Ovary (tissue), 3 donors: ENCODE measurements at regions not wholly inside any gene's neighbourhood (a gene's known extent, or its start where the extent isn't known, plus 50 kb on each side); places are given as distances from the start of the nearest gene placed in this dataset.

Experiments used
- EP300 ChIP-seq: sonication (generic); formaldehyde crosslinking; IDR thresholded peaks from one replicate; pipeline ENCODE4 v1.6.1; 2017; ENCODE audit warnings: antibody characterized with exemption
- POLR2A ChIP-seq: fragments of 450-650 bp; IDR thresholded peaks from one replicate; pipeline ENCODE4 v1.6.1; 2017; ENCODE audit warnings: antibody characterized with exemption, mild to moderate bottlenecking, moderate library complexity
- TF ChIP-seq, protein P1 (sequence below), 3 donors: fragments of 450-650 bp in 2 of 3; fragments of 200-600 bp in 1 of 3; IDR thresholded peaks; one replicate each; pipeline versions ENCODE4 v1.5.1 to v1.8.0; 2016 to 2022; ENCODE audit warnings: antibody characterized with exemption in 3 of 3, mild to moderate bottlenecking in 1 of 3
- donor health status: DM: no; HTN: no; CAD: no.

GRCh38 chr4:23305026-23305425, 584.8 kb downstream of the PPARGC1A start:
- TF ChIP-seq POLR2A (no peak), EP300 (no peak)
- TF ChIP-seq, protein P1, sequence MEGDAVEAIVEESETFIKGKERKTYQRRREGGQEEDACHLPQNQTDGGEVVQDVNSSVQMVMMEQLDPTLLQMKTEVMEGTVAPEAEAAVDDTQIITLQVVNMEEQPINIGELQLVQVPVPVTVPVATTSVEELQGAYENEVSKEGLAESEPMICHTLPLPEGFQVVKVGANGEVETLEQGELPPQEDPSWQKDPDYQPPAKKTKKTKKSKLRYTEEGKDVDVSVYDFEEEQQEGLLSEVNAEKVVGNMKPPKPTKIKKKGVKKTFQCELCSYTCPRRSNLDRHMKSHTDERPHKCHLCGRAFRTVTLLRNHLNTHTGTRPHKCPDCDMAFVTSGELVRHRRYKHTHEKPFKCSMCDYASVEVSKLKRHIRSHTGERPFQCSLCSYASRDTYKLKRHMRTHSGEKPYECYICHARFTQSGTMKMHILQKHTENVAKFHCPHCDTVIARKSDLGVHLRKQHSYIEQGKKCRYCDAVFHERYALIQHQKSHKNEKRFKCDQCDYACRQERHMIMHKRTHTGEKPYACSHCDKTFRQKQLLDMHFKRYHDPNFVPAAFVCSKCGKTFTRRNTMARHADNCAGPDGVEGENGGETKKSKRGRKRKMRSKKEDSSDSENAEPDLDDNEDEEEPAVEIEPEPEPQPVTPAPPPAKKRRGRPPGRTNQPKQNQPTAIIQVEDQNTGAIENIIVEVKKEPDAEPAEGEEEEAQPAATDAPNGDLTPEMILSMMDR (IDR thresholded peaks at IDR 0.05): no peak
